ENCODE measurements at regions not wholly inside any gene's neighbourhood (a gene's known extent, or its start where the extent isn't known, plus 50 kb on each side); places are given as distances from the start of the nearest gene placed in this dataset.

DNA sequence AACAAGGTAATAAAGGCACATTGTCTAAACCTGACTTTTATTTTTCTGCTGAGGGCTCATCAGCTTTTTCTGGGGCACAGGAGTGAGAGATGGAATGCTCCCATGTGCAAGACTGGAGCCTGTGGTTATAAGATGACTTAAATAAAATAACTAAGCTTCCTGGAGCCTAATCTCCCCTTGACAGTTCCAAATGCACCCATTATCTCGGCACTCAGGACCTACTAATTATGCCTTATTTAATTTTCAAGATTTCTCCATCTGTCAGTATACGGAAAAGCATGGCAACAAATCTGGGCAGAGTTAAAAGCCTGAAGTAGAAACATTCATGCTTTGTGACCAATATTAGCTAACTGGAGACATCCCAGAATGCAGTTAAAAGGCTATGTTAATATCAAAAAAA is 416.7 kb upstream of the TEX13C start:
- TF ChIP-seq, protein P1, sequence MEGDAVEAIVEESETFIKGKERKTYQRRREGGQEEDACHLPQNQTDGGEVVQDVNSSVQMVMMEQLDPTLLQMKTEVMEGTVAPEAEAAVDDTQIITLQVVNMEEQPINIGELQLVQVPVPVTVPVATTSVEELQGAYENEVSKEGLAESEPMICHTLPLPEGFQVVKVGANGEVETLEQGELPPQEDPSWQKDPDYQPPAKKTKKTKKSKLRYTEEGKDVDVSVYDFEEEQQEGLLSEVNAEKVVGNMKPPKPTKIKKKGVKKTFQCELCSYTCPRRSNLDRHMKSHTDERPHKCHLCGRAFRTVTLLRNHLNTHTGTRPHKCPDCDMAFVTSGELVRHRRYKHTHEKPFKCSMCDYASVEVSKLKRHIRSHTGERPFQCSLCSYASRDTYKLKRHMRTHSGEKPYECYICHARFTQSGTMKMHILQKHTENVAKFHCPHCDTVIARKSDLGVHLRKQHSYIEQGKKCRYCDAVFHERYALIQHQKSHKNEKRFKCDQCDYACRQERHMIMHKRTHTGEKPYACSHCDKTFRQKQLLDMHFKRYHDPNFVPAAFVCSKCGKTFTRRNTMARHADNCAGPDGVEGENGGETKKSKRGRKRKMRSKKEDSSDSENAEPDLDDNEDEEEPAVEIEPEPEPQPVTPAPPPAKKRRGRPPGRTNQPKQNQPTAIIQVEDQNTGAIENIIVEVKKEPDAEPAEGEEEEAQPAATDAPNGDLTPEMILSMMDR (IDR thresholded peaks at IDR 0.05; ENCODE audit: low read depth, low read length) = no peak
- no peak for DNase-seq (ENCODE audit: low read depth in 2 of 2)

DNA sequence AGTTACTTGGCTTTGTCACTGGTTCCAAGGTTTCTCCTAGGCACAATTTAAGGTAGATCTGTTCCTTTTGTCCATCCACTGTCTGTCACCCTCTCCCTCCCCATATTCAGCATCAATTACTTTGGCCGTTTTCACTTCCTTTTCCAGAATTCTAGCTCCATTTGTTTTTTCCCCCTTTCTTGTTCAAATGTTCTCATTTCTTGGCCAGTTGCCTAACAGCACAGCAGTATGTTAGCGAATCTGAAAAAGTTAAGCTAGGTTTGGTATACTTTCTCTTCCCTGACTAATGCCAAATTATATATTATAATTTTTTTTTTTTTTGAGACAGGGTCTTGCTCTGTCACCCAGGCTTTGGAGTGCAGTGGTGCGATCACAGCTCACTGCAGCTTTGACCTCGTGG is 409.1 kb upstream of the TEX13C start:
- no peak for DNase-seq (ENCODE audit: low read depth in 2 of 2)
- TF ChIP-seq, protein P1 (IDR thresholded peaks at IDR 0.05; ENCODE audit: low read depth, low read length) = no peak
- no peak overlapping the region for H3K4me3 ChIP-seq (replicated peaks in 1 of 2; ENCODE audit: low read depth in 2 of 2, low read length in 2 of 2)

More for the DNA sequence above, 416.7 kb upstream of the TEX13C start:
- H3K4me3 ChIP-seq (replicated peaks in 1 of 2; ENCODE audit: low read depth in 2 of 2, low read length in 2 of 2) = no peak overlapping the region

DNA sequence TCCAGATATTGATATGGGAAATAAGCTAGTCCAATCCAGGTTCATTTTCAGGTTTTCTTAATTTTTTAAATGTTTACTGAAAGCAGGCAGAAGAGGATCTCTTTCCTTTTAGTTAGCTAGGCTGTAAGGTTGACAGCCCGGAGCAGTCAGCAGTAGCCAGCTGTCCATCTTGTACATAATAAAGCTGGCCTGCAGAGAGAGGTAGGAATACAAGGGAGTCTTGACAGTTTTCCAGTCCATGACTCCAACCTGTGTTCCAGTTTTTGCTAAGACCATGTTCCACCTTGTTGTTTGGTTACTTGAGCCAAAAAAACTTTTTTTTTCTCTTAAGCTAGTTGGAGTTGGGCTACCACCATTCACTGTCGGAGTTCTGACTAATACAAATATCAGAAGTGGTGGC is 402.7 kb upstream of the TEX13C start:
- no peak overlapping the region for H3K4me3 ChIP-seq (replicated peaks in 1 of 2; ENCODE audit: low read depth in 2 of 2, low read length in 2 of 2)
- no peak for DNase-seq (ENCODE audit: low read depth in 2 of 2)
- TF ChIP-seq, protein P1 (IDR thresholded peaks at IDR 0.05; ENCODE audit: low read depth, low read length) = no peak

DNA sequence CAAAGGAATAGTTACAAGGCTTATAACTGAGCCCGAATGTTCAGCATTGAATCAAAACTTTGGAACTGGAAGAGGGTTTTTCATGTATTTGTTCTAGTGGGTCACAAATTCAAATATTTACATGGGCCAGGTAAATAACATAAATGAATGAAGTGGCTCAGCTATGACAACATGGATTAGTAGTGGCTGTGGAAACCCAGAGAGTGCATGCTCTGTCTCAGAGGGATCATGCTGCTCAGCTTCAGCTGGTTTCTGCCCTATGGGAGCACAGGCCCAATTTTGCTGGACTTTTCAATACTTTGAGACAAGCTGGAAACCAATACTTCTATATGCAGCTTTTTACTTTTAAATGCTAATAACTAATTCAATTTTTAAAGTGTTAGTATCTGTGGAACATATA is 394.0 kb upstream of the TEX13C start:
- DNase-seq (ENCODE audit: low read depth in 2 of 2) = no peak
- H3K4me3 ChIP-seq (replicated peaks in 1 of 2; ENCODE audit: low read depth in 2 of 2, low read length in 2 of 2) = no peak overlapping the region
- TF ChIP-seq, protein P1 (IDR thresholded peaks at IDR 0.05; ENCODE audit: low read depth, low read length) = no peak

DNA sequence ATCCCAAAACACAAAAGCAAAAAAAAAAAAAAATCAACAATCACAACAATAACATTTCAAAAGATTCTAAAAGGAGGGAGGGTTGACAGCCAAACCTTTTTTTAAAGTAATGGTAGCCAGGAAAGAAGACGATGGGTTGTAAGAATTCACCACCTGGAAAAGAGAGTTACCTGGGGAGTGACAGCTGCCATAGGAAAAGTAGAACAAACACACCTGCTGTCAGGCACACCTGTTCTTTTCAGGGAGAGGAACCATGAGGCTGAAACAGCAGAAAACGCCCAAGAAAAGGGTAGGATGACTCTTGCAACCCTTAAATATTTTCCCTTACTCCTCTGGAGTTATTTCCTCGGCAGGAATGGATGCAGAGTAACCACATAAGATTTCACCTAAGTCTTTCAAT is 388.4 kb upstream of the TEX13C start:
- TF ChIP-seq, protein P1 (IDR thresholded peaks at IDR 0.05; ENCODE audit: low read depth, low read length) = no peak
- no peak for DNase-seq (ENCODE audit: low read depth in 2 of 2)

DNA sequence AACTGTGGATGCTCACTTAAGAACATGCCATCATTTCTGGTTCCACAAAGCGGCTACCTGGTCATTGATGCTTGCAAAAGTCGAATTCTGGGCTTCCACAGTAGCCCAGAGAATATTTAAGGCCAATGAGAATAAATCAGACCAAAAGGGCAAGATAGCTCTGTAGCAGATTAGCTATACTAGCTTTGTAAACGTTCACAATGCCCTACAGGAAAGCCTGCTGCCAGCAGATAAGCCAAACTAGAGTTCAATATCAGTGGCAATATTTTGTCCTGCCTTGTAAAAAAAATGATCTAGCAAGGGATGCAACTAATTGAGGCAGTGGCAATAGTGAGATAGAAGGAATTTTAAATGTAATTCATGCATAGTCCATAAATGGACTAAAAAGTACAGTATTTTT is 387.7 kb upstream of the TEX13C start:
- no peak overlapping the region for H3K4me3 ChIP-seq (replicated peaks in 1 of 2; ENCODE audit: low read depth in 2 of 2, low read length in 2 of 2)
- TF ChIP-seq, protein P1 (IDR thresholded peaks at IDR 0.05; ENCODE audit: low read depth, low read length) = no peak
- DNase-seq (ENCODE audit: low read depth in 2 of 2) = no peak

More for the DNA sequence above, 388.4 kb upstream of the TEX13C start:
- H3K4me3 ChIP-seq (replicated peaks in 1 of 2; ENCODE audit: low read depth in 2 of 2, low read length in 2 of 2) = no peak overlapping the region

DNA sequence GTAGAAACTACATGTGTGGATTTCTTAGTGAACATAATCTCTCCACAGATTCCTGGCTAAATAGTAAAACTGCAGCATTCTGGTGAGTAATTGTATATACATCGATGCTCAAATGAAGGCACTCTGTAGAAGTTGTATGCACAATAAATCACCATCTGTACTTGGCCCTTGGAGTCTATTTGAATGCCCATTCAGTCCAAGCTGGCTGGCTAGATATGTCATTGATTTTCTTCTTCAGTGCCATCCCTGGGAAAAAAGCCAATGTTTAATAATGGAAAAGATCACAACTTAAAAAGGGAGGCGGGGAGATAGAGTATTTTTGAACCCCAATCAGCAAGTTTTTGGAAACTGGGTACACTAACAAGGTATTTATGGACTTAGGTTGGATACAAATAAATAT is 381.0 kb upstream of the TEX13C start:
- TF ChIP-seq, protein P1 (IDR thresholded peaks at IDR 0.05; ENCODE audit: low read depth, low read length) = no peak
- no peak overlapping the region for H3K4me3 ChIP-seq (replicated peaks in 1 of 2; ENCODE audit: low read depth in 2 of 2, low read length in 2 of 2)
- DNase-seq (ENCODE audit: low read depth in 2 of 2) = no peak
